Thyroid gland (tissue), 4 donors: ENCODE measurements at regions not wholly inside any gene's neighbourhood (a gene's known extent, or its start where the extent isn't known, plus 50 kb on each side); places are given as distances from the start of the nearest gene placed in this dataset.
"Not testable (repeated sequence)": the region's sequence is repeated elsewhere in the genome, so short reads cannot be mapped to it uniquely, and the experiment has no call there.

Source experiments
- DNase-seq, 2 donors: peaks; one replicate each; pipeline ENCODE4 v3.0.0-alpha.2; 2019
- H3K27ac ChIP-seq, 3 donors: fragments of 200-600 bp; sonication (generic); 1 replicate in 2 of 3; 2 replicates in 1 of 3; pipeline ENCODE4 v1.5.1; 2016 to 2019; ENCODE audit warnings: mild to moderate bottlenecking in 1 of 3, moderate library complexity in 1 of 3
- H3K27me3 ChIP-seq: fragments of 200-600 bp; sonication (generic); one replicate; pipeline ENCODE4 v1.5.1; 2019
- H3K36me3 ChIP-seq, 2 donors: fragments of 200-600 bp; sonication (generic); one replicate each; pipeline ENCODE4 v1.5.1; 2016 to 2019
- H3K4me1 ChIP-seq, 2 donors: fragments of 200-600 bp; sonication (generic); one replicate each; pipeline ENCODE4 v1.5.1; 2017 to 2019
- H3K4me3 ChIP-seq, 3 donors: fragments of 200-600 bp; sonication (generic); replicated peaks in 1 of 3; 1 replicate in 2 of 3; 2 replicates in 1 of 3; pipeline ENCODE4 v1.5.1; 2016; ENCODE audit warnings: mild to moderate bottlenecking in 1 of 3
- H3K9me3 ChIP-seq: fragments of 200-600 bp; sonication (generic); one replicate; pipeline ENCODE4 v1.5.1; 2017
- POLR2A ChIP-seq, 2 donors: fragments of 450-650 bp; IDR thresholded peaks; one replicate each; pipeline ENCODE4 v1.6.1; 2017; ENCODE audit warnings: antibody characterized with exemption in 2 of 2, mild to moderate bottlenecking in 2 of 2, moderate library complexity in 1 of 2
- WGBS, 2 donors: methylation state at CpG; one replicate each; pipeline ENCODE4 v1.1.5; 2017; 5-methylcytosine and 5-hydroxymethylcytosine counted together
- intact Hi-C: fragments of 100-400 bp; cut with DNase I; formaldehyde crosslinking; loops from one replicate; pipeline ENCODE4 v1.15.1; 2023
- TF ChIP-seq, protein P1 (sequence below), 6 experiments: fragments of 200-600 bp in 3 of 6; fragments of 450-650 bp in 3 of 6; sonication (generic) in 3 of 6; IDR thresholded peaks; one replicate each; pipeline ENCODE4 v1.5.1; 2016 to 2019; ENCODE audit warnings: antibody characterized with exemption in 6 of 6, mild to moderate bottlenecking in 2 of 6, inconsistent platforms in 1 of 6, moderate library complexity in 1 of 6

DNA sequence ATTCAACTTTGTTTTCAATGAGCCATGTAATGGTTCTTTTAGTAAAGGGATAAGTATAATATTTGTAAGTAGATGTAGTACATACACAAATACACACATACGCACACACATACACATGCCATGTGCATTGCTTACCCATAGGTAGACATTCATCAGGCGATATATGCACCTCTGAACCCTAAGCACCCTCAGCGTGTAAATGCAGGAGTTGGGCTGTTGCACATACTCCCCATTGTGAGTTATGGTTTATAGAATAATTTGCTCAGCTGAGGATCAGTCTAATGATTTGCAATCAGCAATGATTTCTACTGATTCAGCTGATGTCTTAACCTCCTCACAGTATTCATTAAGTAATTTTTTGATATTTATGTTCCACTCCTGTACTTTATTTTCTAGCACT, 217.6 kb upstream of the ETAA1 start:
- H3K27ac ChIP-seq: no peak overlapping the region
- intact Hi-C loops: no loop called here
- no peaks in the 10 kb centered on the region for H3K36me3 ChIP-seq
- no peaks in the 10 kb centered on the region for H3K9me3 ChIP-seq
- no peak for DNase-seq
- 91 to 96% methylated on average over 3 of the region's 3 CpGs for WGBS, 2 donors
- H3K4me1 ChIP-seq: no peaks in the 10 kb centered on the region
- no peaks in the 10 kb centered on the region for H3K27me3 ChIP-seq
- TF ChIP-seq POLR2A (IDR thresholded peaks at IDR 0.05): no peak
- TF ChIP-seq, protein P1, sequence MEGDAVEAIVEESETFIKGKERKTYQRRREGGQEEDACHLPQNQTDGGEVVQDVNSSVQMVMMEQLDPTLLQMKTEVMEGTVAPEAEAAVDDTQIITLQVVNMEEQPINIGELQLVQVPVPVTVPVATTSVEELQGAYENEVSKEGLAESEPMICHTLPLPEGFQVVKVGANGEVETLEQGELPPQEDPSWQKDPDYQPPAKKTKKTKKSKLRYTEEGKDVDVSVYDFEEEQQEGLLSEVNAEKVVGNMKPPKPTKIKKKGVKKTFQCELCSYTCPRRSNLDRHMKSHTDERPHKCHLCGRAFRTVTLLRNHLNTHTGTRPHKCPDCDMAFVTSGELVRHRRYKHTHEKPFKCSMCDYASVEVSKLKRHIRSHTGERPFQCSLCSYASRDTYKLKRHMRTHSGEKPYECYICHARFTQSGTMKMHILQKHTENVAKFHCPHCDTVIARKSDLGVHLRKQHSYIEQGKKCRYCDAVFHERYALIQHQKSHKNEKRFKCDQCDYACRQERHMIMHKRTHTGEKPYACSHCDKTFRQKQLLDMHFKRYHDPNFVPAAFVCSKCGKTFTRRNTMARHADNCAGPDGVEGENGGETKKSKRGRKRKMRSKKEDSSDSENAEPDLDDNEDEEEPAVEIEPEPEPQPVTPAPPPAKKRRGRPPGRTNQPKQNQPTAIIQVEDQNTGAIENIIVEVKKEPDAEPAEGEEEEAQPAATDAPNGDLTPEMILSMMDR (IDR thresholded peaks at IDR 0.05): no peak
- H3K4me3 ChIP-seq: no peak overlapping the region

DNA sequence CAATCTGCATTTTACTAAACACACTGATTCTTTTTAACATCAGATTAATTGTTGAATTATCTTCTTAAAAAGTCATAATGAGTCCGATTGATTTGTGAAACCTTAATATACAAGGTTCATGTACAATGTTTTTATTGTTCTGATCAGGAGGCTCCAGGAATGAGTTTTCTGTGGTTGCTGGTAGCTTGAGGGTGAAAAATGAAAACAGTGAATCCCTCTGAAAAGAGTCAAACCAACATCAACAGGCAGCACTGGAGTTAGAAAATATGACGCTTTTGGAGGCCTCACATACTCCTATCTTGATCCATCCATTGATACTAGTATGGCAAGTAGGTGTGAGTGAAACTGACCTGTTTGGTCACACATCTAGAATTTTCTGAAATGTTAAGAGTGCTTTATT, 216.3 kb upstream of the ETAA1 start:
- intact Hi-C loops: no loop called here
- no peak for DNase-seq
- H3K27ac ChIP-seq: no peak overlapping the region

DNA sequence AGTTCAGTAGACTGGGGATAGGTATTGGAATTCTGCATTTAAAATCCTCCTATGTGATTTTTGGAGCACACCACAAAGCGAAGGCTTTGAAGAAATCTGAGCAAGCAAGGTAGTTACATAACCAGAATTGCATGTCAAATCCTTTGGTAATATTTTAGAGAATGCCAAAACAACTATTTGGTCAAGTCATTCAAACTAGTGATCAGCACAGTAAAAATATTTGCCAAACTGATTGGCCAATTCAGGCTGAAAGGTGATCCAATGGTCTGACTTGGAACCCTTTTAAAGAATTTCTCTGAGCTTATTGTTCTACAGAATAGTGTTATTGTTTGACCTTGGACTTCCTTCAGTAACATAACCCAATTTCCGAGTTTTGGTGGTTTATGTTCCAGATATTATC, 214.2 kb upstream of the ETAA1 start:
- Histone ChIP-seq H3K9me3 (no peaks in the 10 kb centered on the region), H3K4me1 (no peaks in the 10 kb centered on the region), H3K27me3 (no peaks in the 10 kb centered on the region), H3K4me3 (no peak overlapping the region), H3K36me3 (no peaks in the 10 kb centered on the region), H3K27ac (no peak overlapping the region)
- TF ChIP-seq, protein P1 (IDR thresholded peaks at IDR 0.05): no peak
- TF ChIP-seq POLR2A (IDR thresholded peaks at IDR 0.05): no peak
- 80 to 91% methylated on average over 2 of the region's 2 CpGs for WGBS, 2 donors
- intact Hi-C loops: no loop called here
- no peak for DNase-seq

More for the DNA sequence above, 216.3 kb upstream of the ETAA1 start:
- Histone ChIP-seq H3K9me3 (no peaks in the 10 kb centered on the region), H3K27me3 (no peaks in the 10 kb centered on the region), H3K36me3 (no peaks in the 10 kb centered on the region), H3K4me3 (no peak overlapping the region), H3K4me1 (no peaks in the 10 kb centered on the region)
- TF ChIP-seq POLR2A (IDR thresholded peaks at IDR 0.05): no peak
- TF ChIP-seq, protein P1 (IDR thresholded peaks at IDR 0.05): no peak
- 63 to 75% methylated on average over 2 of the region's 2 CpGs for WGBS, 2 donors

DNA sequence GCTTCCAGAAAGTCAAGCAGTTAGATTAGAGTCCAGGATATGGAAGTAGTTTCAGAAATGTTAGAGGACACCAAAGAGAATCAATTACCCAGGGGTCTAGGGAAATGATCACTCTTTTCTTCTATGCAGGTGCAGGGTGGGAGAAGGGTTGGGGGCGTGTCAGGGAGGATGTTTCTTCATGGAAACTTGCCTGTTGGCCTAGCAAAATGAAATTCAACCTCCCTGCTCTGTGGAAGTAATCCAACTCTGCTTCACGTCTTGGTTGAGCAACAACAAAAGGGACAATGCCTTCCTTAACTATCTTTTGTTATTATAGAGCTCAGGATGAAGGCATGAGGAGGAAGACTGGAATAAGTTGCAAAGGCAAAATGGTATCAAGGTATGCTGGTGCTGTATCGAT, 210.8 kb upstream of the ETAA1 start:
- 76 to 77% methylated on average over 3 of the region's 3 CpGs for WGBS, 2 donors
- no peaks in the 10 kb centered on the region for H3K9me3 ChIP-seq
- TF ChIP-seq, protein P1 (IDR thresholded peaks at IDR 0.05): no peak
- TF ChIP-seq POLR2A (IDR thresholded peaks at IDR 0.05): no peak
- no peaks in the 10 kb centered on the region for H3K4me1 ChIP-seq
- no peak overlapping the region for H3K4me3 ChIP-seq
- no peaks in the 10 kb centered on the region for H3K27me3 ChIP-seq
- no peaks in the 10 kb centered on the region for H3K36me3 ChIP-seq
- DNase-seq: no peak
- intact Hi-C loops: no loop called here
- no peak overlapping the region for H3K27ac ChIP-seq

DNA sequence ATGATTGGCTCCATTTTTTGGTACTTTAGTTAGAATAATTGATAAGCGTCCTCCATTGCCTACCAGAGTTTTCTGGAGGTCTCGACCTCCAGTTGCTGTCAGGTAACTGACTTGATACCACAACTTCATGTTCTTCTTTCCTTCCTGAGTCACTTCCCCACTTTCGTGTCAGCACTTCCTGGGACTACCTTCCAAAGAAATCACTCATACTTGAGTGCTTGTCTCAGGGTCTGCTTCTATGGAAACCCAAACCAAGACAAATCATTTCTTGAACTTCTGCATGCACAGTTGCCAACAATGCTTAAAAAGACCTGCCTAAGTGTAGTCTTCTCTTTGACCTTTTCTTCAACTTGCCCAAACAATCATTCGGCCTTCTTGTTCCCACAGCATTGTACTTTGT, 210.3 kb upstream of the ETAA1 start:
- Histone ChIP-seq H3K4me1 (no peaks in the 10 kb centered on the region), H3K9me3 (no peaks in the 10 kb centered on the region), H3K27ac (no peak overlapping the region), H3K4me3 (no peak overlapping the region), H3K36me3 (no peaks in the 10 kb centered on the region), H3K27me3 (no peaks in the 10 kb centered on the region)
- TF ChIP-seq, protein P1 (IDR thresholded peaks at IDR 0.05): no peak
- TF ChIP-seq POLR2A (IDR thresholded peaks at IDR 0.05): no peak
- intact Hi-C loops: no loop called here
- WGBS, 2 donors: 91 to 92% methylated on average over 4 of the region's 4 CpGs
- no peak for DNase-seq

DNA sequence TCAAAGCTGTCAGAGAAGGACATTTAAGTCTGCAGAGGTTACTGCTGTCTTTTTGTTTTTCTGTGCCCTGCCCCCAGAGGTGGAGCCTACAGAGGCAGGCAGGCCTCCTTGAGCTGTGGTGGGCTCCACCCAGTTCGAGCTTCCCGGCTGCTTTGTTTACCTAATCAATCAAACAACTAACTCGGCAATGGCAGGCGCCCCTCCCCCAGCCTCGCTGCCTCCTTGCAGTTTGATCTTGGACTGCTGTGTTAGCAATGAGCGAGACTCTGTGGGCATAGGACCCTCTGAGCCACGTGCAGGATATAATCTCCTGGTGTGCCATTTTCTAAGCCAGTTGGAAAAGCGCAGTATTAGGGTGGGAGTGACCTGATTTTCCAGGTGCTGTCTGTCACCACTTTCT, 201.8 kb upstream of the ETAA1 start:
- H3K27me3 ChIP-seq, DNase-seq, H3K4me1 ChIP-seq, H3K4me3 ChIP-seq, H3K9me3 ChIP-seq, H3K27ac ChIP-seq, H3K36me3 ChIP-seq, intact Hi-C loops: not testable (repeated sequence)
- WGBS, 2 donors: 79 to 80% methylated on average over 7 to 8 of the region's 8 CpGs
